ENCODE measurements at regions not wholly inside any gene's neighbourhood (a gene's known extent, or its start where the extent isn't known, plus 50 kb on each side); places are given as distances from the start of the nearest gene placed in this dataset.

GRCh38 chr2:15782769-15783294, 157.5 kb upstream of the MYCN start:
- H3K4me1 Mint-ChIP-seq (ENCODE audit: low read depth, unreplicated experiment) = peaks cover 10% of the 10 kb centered on the region

GRCh38 chr2:15783489-15783888, 156.9 kb upstream of the MYCN start:
- H3K4me1 Mint-ChIP-seq (ENCODE audit: low read depth, unreplicated experiment) = peaks cover 10% of the 10 kb centered on the region
- H3K4me3 Mint-ChIP-seq (ENCODE audit: unreplicated experiment) = no peak overlapping the region
- peaks cover 45% of the 10 kb centered on the region for H3K27me3 Mint-ChIP-seq (ENCODE audit: low read depth, unreplicated experiment)
- TF ChIP-seq EZH2 (IDR thresholded peaks at IDR 0.05; ENCODE audit: insufficient read depth, low read length) = no peak
- no peak for TF ChIP-seq CTCF (IDR thresholded peaks at IDR 0.05; ENCODE audit: insufficient read depth, low read depth, low read length)
- DNase-seq (ENCODE audit: low read depth) (no peak), FAIRE-seq (no peak)
- H3K9ac ChIP-seq (ENCODE audit: low read length) = no peak overlapping the region
- H3K4me1 ChIP-seq (ENCODE audit: insufficient read depth, low read length) = no peaks in the 10 kb centered on the region
- H2AFZ ChIP-seq (ENCODE audit: low read depth, low read length) = no peak overlapping the region
- no peaks in the 10 kb centered on the region for H3K36me3 Mint-ChIP-seq (ENCODE audit: low read depth, unreplicated experiment)
- no peak overlapping the region for H3K4me3 ChIP-seq (ENCODE audit: insufficient read depth, low read depth, low read length)
- no peak overlapping the region for H3K27ac ChIP-seq (ENCODE audit: low read depth, low read length)
- H3K27me3 ChIP-seq (ENCODE audit: insufficient read depth, low read length) = no peaks in the 10 kb centered on the region
- H4K20me1 ChIP-seq (ENCODE audit: insufficient read depth, low read length) = no peaks in the 10 kb centered on the region
- no peak overlapping the region for H3K4me2 ChIP-seq (ENCODE audit: low read length)
- no peak overlapping the region for H3K27ac Mint-ChIP-seq (ENCODE audit: unreplicated experiment)
- H3K36me3 ChIP-seq (ENCODE audit: insufficient read depth, low read length) = no peaks in the 10 kb centered on the region
- no peaks in the 10 kb centered on the region for H3K79me2 ChIP-seq (ENCODE audit: insufficient read depth, low read length)
- H3K9me3 ChIP-seq (ENCODE audit: insufficient read depth, low read depth, low read length) = no peaks in the 10 kb centered on the region
- no peaks in the 10 kb centered on the region for H3K9me3 Mint-ChIP-seq (ENCODE audit: unreplicated experiment)

More at GRCh38 chr2:15782769-15783294, 157.5 kb upstream of the MYCN start:
- Histone ChIP-seq H3K9ac (ENCODE audit: low read length) (no peak overlapping the region), H3K27ac (ENCODE audit: low read depth, low read length) (no peak overlapping the region), H2AFZ (ENCODE audit: low read depth, low read length) (no peak overlapping the region), H3K9me3 (ENCODE audit: insufficient read depth, low read depth, low read length) (no peaks in the 10 kb centered on the region), H4K20me1 (ENCODE audit: insufficient read depth, low read length) (no peaks in the 10 kb centered on the region), H3K4me1 (ENCODE audit: insufficient read depth, low read length) (no peaks in the 10 kb centered on the region), H3K36me3 (ENCODE audit: insufficient read depth, low read length) (no peaks in the 10 kb centered on the region), H3K4me2 (ENCODE audit: low read length) (no peak overlapping the region), H3K79me2 (ENCODE audit: insufficient read depth, low read length) (no peaks in the 10 kb centered on the region), H3K27me3 (ENCODE audit: insufficient read depth, low read length) (no peaks in the 10 kb centered on the region), H3K4me3 (ENCODE audit: insufficient read depth, low read depth, low read length) (no peak overlapping the region)
- Mint-ChIP-seq H3K27ac (ENCODE audit: unreplicated experiment) (no peak overlapping the region), H3K36me3 (ENCODE audit: low read depth, unreplicated experiment) (no peaks in the 10 kb centered on the region), H3K27me3 (ENCODE audit: low read depth, unreplicated experiment) (peaks cover 45% of the 10 kb centered on the region), H3K9me3 (ENCODE audit: unreplicated experiment) (no peaks in the 10 kb centered on the region), H3K4me3 (ENCODE audit: unreplicated experiment) (no peak overlapping the region)
- no peak for TF ChIP-seq CTCF (IDR thresholded peaks at IDR 0.05; ENCODE audit: insufficient read depth, low read depth, low read length)
- no peak for TF ChIP-seq EZH2 (IDR thresholded peaks at IDR 0.05; ENCODE audit: insufficient read depth, low read length)
- no peak for DNase-seq (ENCODE audit: low read depth)
- no peak for FAIRE-seq

GRCh38 chr2:15784106-15784885, 156.1 kb upstream of the MYCN start:
- DNase-seq (ENCODE audit: low read depth) (no peak), FAIRE-seq (no peak)
- no peaks in the 10 kb centered on the region for H3K4me1 ChIP-seq (ENCODE audit: insufficient read depth, low read length)
- TF ChIP-seq EZH2 (IDR thresholded peaks at IDR 0.05; ENCODE audit: insufficient read depth, low read length) (no peak), CTCF (IDR thresholded peaks at IDR 0.05; ENCODE audit: insufficient read depth, low read depth, low read length) (no peak)
- no peak overlapping the region for H3K27ac ChIP-seq (ENCODE audit: low read depth, low read length)
- H3K27me3 Mint-ChIP-seq (ENCODE audit: low read depth, unreplicated experiment) = peaks cover 45% of the 10 kb centered on the region
- no peak overlapping the region for H3K4me2 ChIP-seq (ENCODE audit: low read length)
- no peaks in the 10 kb centered on the region for H3K36me3 ChIP-seq (ENCODE audit: insufficient read depth, low read length)
- no peaks in the 10 kb centered on the region for H3K9me3 Mint-ChIP-seq (ENCODE audit: unreplicated experiment)
- no peak overlapping the region for H3K27ac Mint-ChIP-seq (ENCODE audit: unreplicated experiment)
- no peaks in the 10 kb centered on the region for H4K20me1 ChIP-seq (ENCODE audit: insufficient read depth, low read length)
- no peak overlapping the region for H2AFZ ChIP-seq (ENCODE audit: low read depth, low read length)
- no peaks in the 10 kb centered on the region for H3K27me3 ChIP-seq (ENCODE audit: insufficient read depth, low read length)
- H3K9me3 ChIP-seq (ENCODE audit: insufficient read depth, low read depth, low read length) = no peaks in the 10 kb centered on the region
- H3K4me3 ChIP-seq (ENCODE audit: insufficient read depth, low read depth, low read length) = no peak overlapping the region
- H3K36me3 Mint-ChIP-seq (ENCODE audit: low read depth, unreplicated experiment) = no peaks in the 10 kb centered on the region
- H3K79me2 ChIP-seq (ENCODE audit: insufficient read depth, low read length) = no peaks in the 10 kb centered on the region
- H3K4me1 Mint-ChIP-seq (ENCODE audit: low read depth, unreplicated experiment) = peaks cover 10% of the 10 kb centered on the region
- H3K4me3 Mint-ChIP-seq (ENCODE audit: unreplicated experiment) = no peak overlapping the region
- no peak overlapping the region for H3K9ac ChIP-seq (ENCODE audit: low read length)

All from astrocyte (in vitro differentiated cells and primary cell).